Choroid plexus epithelial cell (primary cell): ENCODE measurements at regions not wholly inside any gene's neighbourhood (a gene's known extent, or its start where the extent isn't known, plus 50 kb on each side); places are given as distances from the start of the nearest gene placed in this dataset.

Source experiments
- DNase-seq: peaks from one replicate; pipeline ENCODE4 v3.0.0-alpha.2; 2010; ENCODE audit warnings: low read depth
- H3K4me3 ChIP-seq: 2 replicates; pipeline ENCODE4 v1.5.1; 2011; ENCODE audit warnings: low read depth, mild to moderate bottlenecking, control low read depth, low read length, moderate library complexity
- TF ChIP-seq, protein P1 (sequence below): conservative IDR thresholded peaks from 2 replicates; pipeline ENCODE4 v1.5.1; 2011; ENCODE audit warnings: low read depth, mild to moderate bottlenecking, control low read depth, inconsistent platforms, low read length, moderate library complexity

DNA sequence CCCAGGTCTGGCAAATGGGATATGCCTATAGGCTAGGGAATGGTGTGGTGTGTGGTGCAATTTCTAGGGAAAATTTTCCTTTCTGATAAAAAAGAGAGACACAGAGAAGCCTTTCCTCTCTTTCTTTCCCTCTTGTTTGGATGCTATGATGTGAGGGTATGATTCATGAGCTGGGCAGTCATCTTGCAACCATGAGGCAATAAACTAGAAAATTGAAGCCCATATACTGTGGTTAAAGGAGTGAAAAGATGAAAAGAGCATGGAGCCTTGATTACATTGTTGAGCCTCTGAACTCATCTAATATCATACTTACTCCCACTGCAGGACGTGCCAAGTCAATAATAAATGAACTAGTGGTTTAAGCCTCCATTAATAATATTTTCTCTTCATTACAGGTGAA, 215.6 kb downstream of the HAUS1 start:
- no peak for DNase-seq
- H3K4me3 ChIP-seq = no peak overlapping the region
- TF ChIP-seq, protein P1, sequence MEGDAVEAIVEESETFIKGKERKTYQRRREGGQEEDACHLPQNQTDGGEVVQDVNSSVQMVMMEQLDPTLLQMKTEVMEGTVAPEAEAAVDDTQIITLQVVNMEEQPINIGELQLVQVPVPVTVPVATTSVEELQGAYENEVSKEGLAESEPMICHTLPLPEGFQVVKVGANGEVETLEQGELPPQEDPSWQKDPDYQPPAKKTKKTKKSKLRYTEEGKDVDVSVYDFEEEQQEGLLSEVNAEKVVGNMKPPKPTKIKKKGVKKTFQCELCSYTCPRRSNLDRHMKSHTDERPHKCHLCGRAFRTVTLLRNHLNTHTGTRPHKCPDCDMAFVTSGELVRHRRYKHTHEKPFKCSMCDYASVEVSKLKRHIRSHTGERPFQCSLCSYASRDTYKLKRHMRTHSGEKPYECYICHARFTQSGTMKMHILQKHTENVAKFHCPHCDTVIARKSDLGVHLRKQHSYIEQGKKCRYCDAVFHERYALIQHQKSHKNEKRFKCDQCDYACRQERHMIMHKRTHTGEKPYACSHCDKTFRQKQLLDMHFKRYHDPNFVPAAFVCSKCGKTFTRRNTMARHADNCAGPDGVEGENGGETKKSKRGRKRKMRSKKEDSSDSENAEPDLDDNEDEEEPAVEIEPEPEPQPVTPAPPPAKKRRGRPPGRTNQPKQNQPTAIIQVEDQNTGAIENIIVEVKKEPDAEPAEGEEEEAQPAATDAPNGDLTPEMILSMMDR = no peak

- no peak for DNase-seq
- H3K4me3 ChIP-seq = no peak overlapping the region
- TF ChIP-seq, protein P1 = peak; percentile 23
These were observed 216.1 kb downstream of the HAUS1 start for GRCh38 chr18:46320297-46320696.

- TF ChIP-seq, protein P1 = no peak
- no peak overlapping the region for H3K4me3 ChIP-seq
- peak; percentile 72 for DNase-seq
These were observed 216.9 kb downstream of the HAUS1 start for GRCh38 chr18:46320928-46321711.

GRCh38 chr18:46321955-46322354, 217.8 kb downstream of the HAUS1 start:
- H3K4me3 ChIP-seq = no peak overlapping the region
- DNase-seq = no peak
- TF ChIP-seq, protein P1 = no peak

- H3K4me3 ChIP-seq = no peak overlapping the region
- TF ChIP-seq, protein P1 = no peak
- no peak for DNase-seq
These were observed 218.3 kb downstream of the HAUS1 start for GRCh38 chr18:46322411-46322891.

DNA sequence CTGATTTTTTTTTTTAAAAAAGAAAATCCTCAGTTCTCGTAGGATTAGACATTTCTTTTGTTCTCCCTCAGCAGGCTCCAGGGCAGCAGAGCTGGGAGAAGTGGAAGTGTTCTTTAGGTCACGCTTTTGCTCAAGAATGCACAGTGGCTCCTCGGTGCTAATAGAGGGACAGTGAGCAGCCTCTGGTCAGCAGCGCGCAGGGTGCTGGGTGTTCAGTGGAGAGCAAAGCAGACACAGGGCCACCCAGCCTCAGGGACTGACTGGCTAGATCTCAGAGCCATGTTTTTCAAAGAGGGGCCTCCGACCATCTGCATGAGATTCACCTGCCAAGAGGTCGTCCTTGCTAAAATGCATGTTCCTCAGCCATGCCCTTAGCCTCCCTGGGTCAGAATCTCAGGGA, 218.8 kb downstream of the HAUS1 start:
- no peak for DNase-seq
- TF ChIP-seq, protein P1 = no peak
- H3K4me3 ChIP-seq = no peak overlapping the region
